ENCODE measurements at regions not wholly inside any gene's neighbourhood (a gene's known extent, or its start where the extent isn't known, plus 50 kb on each side); places are given as distances from the start of the nearest gene placed in this dataset.
"Not testable (repeated sequence)": the region's sequence is repeated elsewhere in the genome, so short reads cannot be mapped to it uniquely, and the experiment has no call there.

- no peak for DNase-seq
Measured at GRCh38 chr16:62404842-62405611, 368.8 kb upstream of the CDH8 start.

GRCh38 chr16:62392698-62393097 lies 356.5 kb upstream of the CDH8 start:
- DNase-seq: no peak

GRCh38 chr16:62391940-62392339 lies 355.7 kb upstream of the CDH8 start:
- DNase-seq: no peak

GRCh38 chr16:62391134-62391533 lies 354.9 kb upstream of the CDH8 start:
- DNase-seq: no peak

- no peak for DNase-seq
Measured at GRCh38 chr16:62390214-62390613, 354.0 kb upstream of the CDH8 start.

GRCh38 chr16:62386411-62386810 lies 350.2 kb upstream of the CDH8 start:
- no peak for DNase-seq

- no peak for DNase-seq
Measured at GRCh38 chr16:62383941-62384340, 347.7 kb upstream of the CDH8 start.

- DNase-seq: no peak
Measured at GRCh38 chr16:62370445-62370844, 334.2 kb upstream of the CDH8 start.

- no peak for DNase-seq
Measured at GRCh38 chr16:62363501-62363900, 327.3 kb upstream of the CDH8 start.

GRCh38 chr16:62353355-62353754 lies 317.1 kb upstream of the CDH8 start:
- no peak for DNase-seq

- DNase-seq: no peak
Measured at GRCh38 chr16:62342216-62342615, 306.0 kb upstream of the CDH8 start.

- no peak for DNase-seq
Measured at GRCh38 chr16:62335356-62335755, 299.1 kb upstream of the CDH8 start.

- no peak for DNase-seq
Measured at GRCh38 chr16:62321606-62322005, 285.4 kb upstream of the CDH8 start.

GRCh38 chr16:62298600-62298999 lies 262.4 kb upstream of the CDH8 start:
- DNase-seq: no peak

GRCh38 chr16:62294213-62294972 lies 258.2 kb upstream of the CDH8 start:
- DNase-seq: no peak

- DNase-seq: no peak
Measured at GRCh38 chr16:62288990-62289629, 252.9 kb upstream of the CDH8 start.

GRCh38 chr16:62280506-62280905 lies 244.3 kb upstream of the CDH8 start:
- no peak for DNase-seq

GRCh38 chr16:62277942-62278341 lies 241.7 kb upstream of the CDH8 start:
- DNase-seq: no peak

- no peak for DNase-seq
Measured at GRCh38 chr16:62276637-62277036, 240.4 kb upstream of the CDH8 start.

- DNase-seq: no peak
Measured at GRCh38 chr16:62272035-62272434, 235.8 kb upstream of the CDH8 start.

- DNase-seq: no peak
Measured at GRCh38 chr16:62261760-62262159, 225.5 kb upstream of the CDH8 start.

GRCh38 chr16:62258931-62259435 lies 222.7 kb upstream of the CDH8 start:
- not testable (repeated sequence) for DNase-seq

GRCh38 chr16:62256406-62256805 lies 220.2 kb upstream of the CDH8 start:
- DNase-seq: no peak

GRCh38 chr16:62254847-62255246 lies 218.6 kb upstream of the CDH8 start:
- DNase-seq: no peak

All from MV-4-11 (cell line).